Muscle layer of duodenum (tissue), 2 donors: ENCODE measurements at regions not wholly inside any gene's neighbourhood (a gene's known extent, or its start where the extent isn't known, plus 50 kb on each side); places are given as distances from the start of the nearest gene placed in this dataset.
"Not testable (repeated sequence)": the region's sequence is repeated elsewhere in the genome, so short reads cannot be mapped to it uniquely, and the experiment has no call there.

Experiments used
- H3K27ac ChIP-seq: one replicate; pipeline ENCODE4 v1.7.0; 2013; ENCODE audit warnings: mild to moderate bottlenecking, low read length
- H3K27me3 ChIP-seq: one replicate; pipeline ENCODE4 v1.7.0; 2013; ENCODE audit warnings: low read depth, mild to moderate bottlenecking, control low read depth, low read length
- H3K36me3 ChIP-seq, 2 donors: one replicate each; pipeline ENCODE4 v1.7.0; 2013; ENCODE audit warnings: low read length in 2 of 2, control low read depth in 1 of 2, mild to moderate bottlenecking in 1 of 2; ENCODE audit not compliant: insufficient read depth in 2 of 2, control insufficient read depth in 1 of 2
- H3K4me1 ChIP-seq, 2 donors: one replicate each; pipeline ENCODE4 v1.7.0; 2013; ENCODE audit warnings: low read length in 2 of 2, mild to moderate bottlenecking in 2 of 2, control low read depth in 1 of 2, moderate library complexity in 1 of 2; ENCODE audit not compliant: insufficient read depth in 2 of 2, control insufficient read depth in 1 of 2
- H3K4me3 ChIP-seq, 2 donors: one replicate each; pipeline ENCODE4 v1.7.0; 2013; ENCODE audit warnings: low read length in 2 of 2, low read depth in 1 of 2, mild to moderate bottlenecking in 1 of 2
- H3K9me3 ChIP-seq, 2 donors: one replicate each; pipeline ENCODE4 v1.7.0; 2013; ENCODE audit warnings: low read length in 2 of 2, control low read depth in 1 of 2, mild to moderate bottlenecking in 1 of 2; ENCODE audit not compliant: control insufficient read depth in 1 of 2
- donor health status: healthy.

GRCh38 chr4:151484396-151485102 lies 75.6 kb downstream of the FHIP1A start:
- no peaks in the 10 kb centered on the region for H3K4me1 ChIP-seq
- H3K9me3 ChIP-seq, result no peaks in the 10 kb centered on the region
- H3K27me3 ChIP-seq, result no peaks in the 10 kb centered on the region
- H3K27ac ChIP-seq, result no peak overlapping the region
- no peaks in the 10 kb centered on the region for H3K36me3 ChIP-seq
- no peak overlapping the region for H3K4me3 ChIP-seq

- Histone ChIP-seq H3K36me3 (no peaks in the 10 kb centered on the region), H3K27ac (no peak overlapping the region), H3K27me3 (no peaks in the 10 kb centered on the region), H3K9me3 (no peaks in the 10 kb centered on the region), H3K4me1 (no peaks in the 10 kb centered on the region), H3K4me3 (no peak overlapping the region)
These were observed 76.7 kb downstream of the FHIP1A start for GRCh38 chr4:151485541-151486131.

GRCh38 chr4:151486168-151486567 lies 77.2 kb downstream of the FHIP1A start:
- Histone ChIP-seq H3K27ac (no peak overlapping the region), H3K27me3 (no peaks in the 10 kb centered on the region), H3K4me3 (no peak overlapping the region), H3K36me3 (no peaks in the 10 kb centered on the region), H3K9me3 (no peaks in the 10 kb centered on the region), H3K4me1 (no peaks in the 10 kb centered on the region)

DNA sequence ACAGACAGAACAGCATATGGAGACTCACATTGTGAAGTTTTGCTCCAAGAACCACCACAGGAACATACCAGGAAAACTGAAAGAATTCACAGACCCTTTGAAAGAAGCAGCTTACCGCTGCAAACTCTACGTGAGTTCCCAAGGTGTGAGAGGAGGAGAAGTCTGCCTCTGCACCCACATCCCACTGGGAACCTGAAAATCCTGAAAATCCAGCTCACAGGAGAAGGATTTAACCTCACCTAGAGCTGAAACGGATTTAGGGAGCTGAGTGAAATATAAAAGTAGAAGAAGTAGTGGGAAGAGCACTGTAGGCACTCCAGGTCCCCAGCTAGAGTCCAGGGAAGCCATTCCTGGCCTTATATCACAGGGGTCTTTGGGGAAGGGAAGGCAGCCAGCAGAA lies 80.0 kb downstream of the FHIP1A start:
- Histone ChIP-seq H3K36me3 (no peaks in the 10 kb centered on the region), H3K27me3 (no peaks in the 10 kb centered on the region), H3K4me3 (no peak overlapping the region), H3K9me3 (no peaks in the 10 kb centered on the region), H3K4me1 (no peaks in the 10 kb centered on the region), H3K27ac (no peak overlapping the region)

GRCh38 chr4:151489462-151490203 lies 80.7 kb downstream of the FHIP1A start:
- H3K27ac ChIP-seq, result no peak overlapping the region
- H3K27me3 ChIP-seq, result no peaks in the 10 kb centered on the region
- H3K9me3 ChIP-seq, result peaks cover 0 to 5% of the 10 kb centered on the region in 2 donors
- no peaks in the 10 kb centered on the region for H3K36me3 ChIP-seq
- H3K4me3 ChIP-seq, result no peak overlapping the region
- H3K4me1 ChIP-seq, result no peaks in the 10 kb centered on the region

GRCh38 chr4:151495612-151496011 lies 86.6 kb downstream of the FHIP1A start:
- H3K4me1 ChIP-seq, H3K27me3 ChIP-seq, H3K36me3 ChIP-seq, H3K9me3 ChIP-seq, H3K27ac ChIP-seq, H3K4me3 ChIP-seq: not testable (repeated sequence)

- H3K27ac ChIP-seq, H3K4me3 ChIP-seq, H3K27me3 ChIP-seq, H3K4me1 ChIP-seq, H3K9me3 ChIP-seq, H3K36me3 ChIP-seq: not testable (repeated sequence)
These were observed 102.6 kb downstream of the FHIP1A start for GRCh38 chr4:151511548-151511947.

- Histone ChIP-seq H3K27ac (no peak overlapping the region), H3K36me3 (no peaks in the 10 kb centered on the region), H3K4me3 (no peak overlapping the region), H3K4me1 (no peaks in the 10 kb centered on the region), H3K9me3 (no peaks in the 10 kb centered on the region), H3K27me3 (no peaks in the 10 kb centered on the region)
These were observed 108.9 kb downstream of the FHIP1A start for GRCh38 chr4:151517896-151518295.

GRCh38 chr4:151518359-151518758 lies 109.4 kb downstream of the FHIP1A start:
- H3K9me3 ChIP-seq, result no peaks in the 10 kb centered on the region
- no peaks in the 10 kb centered on the region for H3K27me3 ChIP-seq
- H3K27ac ChIP-seq, result no peak overlapping the region
- no peak overlapping the region for H3K4me3 ChIP-seq
- no peaks in the 10 kb centered on the region for H3K36me3 ChIP-seq
- H3K4me1 ChIP-seq, result no peaks in the 10 kb centered on the region

GRCh38 chr4:151519728-151520415 lies 110.9 kb downstream of the FHIP1A start:
- H3K4me1 ChIP-seq, result no peaks in the 10 kb centered on the region
- H3K9me3 ChIP-seq, result no peaks in the 10 kb centered on the region
- no peaks in the 10 kb centered on the region for H3K36me3 ChIP-seq
- H3K27ac ChIP-seq, result no peak overlapping the region
- H3K27me3 ChIP-seq, result no peaks in the 10 kb centered on the region
- no peak overlapping the region for H3K4me3 ChIP-seq

DNA sequence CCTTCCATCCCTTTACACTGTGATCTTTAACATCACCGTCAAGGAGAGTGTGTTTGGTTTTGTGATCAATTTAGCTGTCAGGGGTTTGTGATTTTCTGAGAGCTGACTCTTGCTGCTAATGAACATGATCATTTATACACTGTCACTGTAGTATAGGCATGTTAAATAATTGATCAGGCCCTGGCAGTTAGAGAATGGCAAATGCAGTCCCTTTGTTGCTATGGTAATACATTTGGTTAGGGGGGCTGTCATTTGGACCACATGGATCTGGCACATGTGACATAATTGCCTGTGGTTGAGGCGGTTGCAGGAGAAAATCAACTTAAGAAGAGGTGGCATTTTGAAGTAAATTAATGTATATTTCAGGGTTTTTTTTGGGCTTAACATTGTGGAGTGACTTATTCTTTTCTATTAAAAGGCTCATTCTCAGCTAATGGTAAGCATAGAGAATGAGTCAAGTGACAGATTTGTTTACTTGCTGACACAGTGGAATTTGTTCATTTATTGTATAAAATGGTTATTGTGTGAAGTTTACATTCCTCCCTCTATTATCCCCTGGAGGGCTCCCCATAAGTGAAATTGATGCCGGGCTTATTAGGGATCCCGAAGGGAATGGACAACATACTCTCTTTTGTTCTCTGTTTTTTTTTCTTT lies 114.0 kb downstream of the FHIP1A start:
- no peaks in the 10 kb centered on the region for H3K27me3 ChIP-seq
- no peak overlapping the region for H3K4me3 ChIP-seq
- no peaks in the 10 kb centered on the region for H3K9me3 ChIP-seq
- no peaks in the 10 kb centered on the region for H3K4me1 ChIP-seq
- H3K36me3 ChIP-seq, result no peaks in the 10 kb centered on the region
- H3K27ac ChIP-seq, result no peak overlapping the region
